MM.1S (cell line): ENCODE measurements at regions not wholly inside any gene's neighbourhood (a gene's known extent, or its start where the extent isn't known, plus 50 kb on each side); places are given as distances from the start of the nearest gene placed in this dataset.

Experiments
- DNase-seq: peaks from one replicate; pipeline ENCODE4 v3.0.0-alpha.2; 2015
- H2AFZ ChIP-seq: fragments of 300-600 bp; sonication (generic); 2 replicates; pipeline ENCODE4 v1.6.0; 2016; ENCODE audit warnings: antibody characterized with exemption, low read length
- H3F3A ChIP-seq: fragments of 300-600 bp; sonication (generic); 2 replicates; pipeline ENCODE4 v1.6.1; 2016; ENCODE audit warnings: mild to moderate bottlenecking, antibody characterized with exemption, low read length, moderate library complexity, mixed read lengths; ENCODE audit not compliant: insufficient read depth
- H3K27ac ChIP-seq: fragments of 300-600 bp; sonication (generic); 2 replicates; pipeline ENCODE4 v1.5.1; 2016; ENCODE audit warnings: mild to moderate bottlenecking, low read length
- H3K27me3 ChIP-seq: fragments of 300-600 bp; sonication (generic); replicated peaks from 2 replicates; pipeline ENCODE4 v1.6.0; 2016; ENCODE audit warnings: low read length; ENCODE audit not compliant: insufficient read depth
- H3K36me3 ChIP-seq: fragments of 300-600 bp; sonication (generic); replicated peaks from 2 replicates; pipeline ENCODE4 v1.6.1; 2016; ENCODE audit warnings: mild to moderate bottlenecking, low read length, mixed read lengths; ENCODE audit not compliant: insufficient read depth
- H3K4me1 ChIP-seq: fragments of 300-600 bp; sonication (generic); 2 replicates; pipeline ENCODE4 v1.6.1; 2016; ENCODE audit warnings: low read length, mixed read lengths
- H3K4me2 ChIP-seq: fragments of 300-600 bp; sonication (generic); 2 replicates; pipeline ENCODE4 v1.6.0; 2016; ENCODE audit warnings: low read depth, low read length
- H3K4me3 ChIP-seq: fragments of 300-600 bp; sonication (generic); 2 replicates; pipeline ENCODE4 v1.5.1; 2016; ENCODE audit warnings: low read length, mixed read lengths
- H3K79me2 ChIP-seq: fragments of 300-600 bp; sonication (generic); 2 replicates; pipeline ENCODE4 v1.6.1; 2016; ENCODE audit warnings: mixed run types, low read length, mixed read lengths
- H3K9ac ChIP-seq: fragments of 300-600 bp; sonication (generic); 2 replicates; pipeline ENCODE4 v1.6.1; 2016; ENCODE audit warnings: low read length, mixed read lengths
- H3K9me2 ChIP-seq: fragments of 300-600 bp; sonication (generic); replicated peaks from 2 replicates; pipeline ENCODE4 v1.6.1; 2016; ENCODE audit warnings: mild to moderate bottlenecking, low read length, mixed read lengths; ENCODE audit not compliant: insufficient read depth
- H3K9me3 ChIP-seq: fragments of 300-600 bp; sonication (generic); replicated peaks from 2 replicates; pipeline ENCODE4 v1.6.1; 2016; ENCODE audit warnings: mild to moderate bottlenecking, low read length, mixed read lengths; ENCODE audit not compliant: insufficient read depth
- H4K20me1 ChIP-seq: fragments of 300-600 bp; sonication (generic); 2 replicates; pipeline ENCODE4 v1.6.1; 2016; ENCODE audit warnings: mild to moderate bottlenecking, low read length, moderate library complexity, mixed read lengths; ENCODE audit not compliant: insufficient read depth
- CTCF ChIP-seq: fragments of 300-600 bp; sonication (generic); IDR thresholded peaks from 2 replicates; pipeline ENCODE4 v1.5.1; 2016; ENCODE audit warnings: antibody characterized with exemption, low read length, mixed read lengths
- EZH2 ChIP-seq: fragments of 300-600 bp; sonication (generic); optimal IDR thresholded peaks from 2 replicates; pipeline ENCODE3; 2017; ENCODE audit warnings: low read depth, mild to moderate bottlenecking, antibody characterized with exemption, low read length, mixed read lengths
- EZH2phosphoT487 ChIP-seq: fragments of 300-600 bp; sonication (generic); IDR thresholded peaks from 2 replicates; pipeline ENCODE4 v1.6.1; 2018; ENCODE audit warnings: antibody characterized with exemption, low read length

- no peak overlapping the region for H3K27ac ChIP-seq
- no peak for DNase-seq
- no peak overlapping the region for H3K4me2 ChIP-seq
- H3K4me1 ChIP-seq = no peaks in the 10 kb centered on the region
- no peaks in the 10 kb centered on the region for H3K79me2 ChIP-seq
- no peaks in the 10 kb centered on the region for H3K27me3 ChIP-seq
- no peaks in the 10 kb centered on the region for H4K20me1 ChIP-seq
- no peaks in the 10 kb centered on the region for H3K36me3 ChIP-seq
- no peak overlapping the region for H3K4me3 ChIP-seq
- H3K9me3 ChIP-seq = no peaks in the 10 kb centered on the region
- no peak overlapping the region for H3K9ac ChIP-seq
- TF ChIP-seq EZH2phosphoT487 (no peak), EZH2 (no peak), CTCF (no peak)
- H3F3A ChIP-seq = no peaks in the 10 kb centered on the region
- no peak overlapping the region for H2AFZ ChIP-seq
- no peaks in the 10 kb centered on the region for H3K9me2 ChIP-seq
These were observed 63.5 kb downstream of the DNTTIP2 start for GRCh38 chr1:93815366-93816110.

DNA sequence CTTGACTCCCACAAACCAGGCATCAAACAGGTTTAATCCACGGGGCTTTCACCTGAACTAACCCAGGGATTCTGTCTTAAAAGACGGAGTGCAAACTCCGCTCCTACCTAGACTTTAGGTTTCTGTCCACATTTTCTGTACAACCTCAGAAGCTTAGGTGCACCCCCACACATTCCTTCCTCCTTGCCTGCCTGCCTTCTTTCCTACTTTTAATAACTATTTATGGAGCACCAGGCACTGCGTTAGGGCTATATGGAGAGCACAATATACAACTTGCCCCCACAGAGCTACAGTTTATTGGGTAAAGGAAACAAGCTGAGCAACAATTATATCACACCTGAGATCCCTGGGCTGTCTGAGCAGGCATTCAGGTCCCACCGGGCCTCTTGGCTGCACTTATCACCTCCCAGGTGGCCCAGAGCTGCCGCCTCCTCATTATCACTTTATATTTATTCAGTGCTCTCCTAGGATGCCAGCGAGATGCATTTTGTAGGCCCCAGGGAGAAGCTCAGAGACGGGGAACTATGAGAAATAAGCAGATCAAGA is 64.1 kb downstream of the DNTTIP2 start:
- Histone ChIP-seq H3F3A (no peaks in the 10 kb centered on the region), H3K27me3 (no peaks in the 10 kb centered on the region), H4K20me1 (no peaks in the 10 kb centered on the region), H3K4me3 (no peak overlapping the region), H3K9me3 (no peaks in the 10 kb centered on the region), H3K9me2 (no peaks in the 10 kb centered on the region), H3K4me2 (no peak overlapping the region), H3K4me1 (no peaks in the 10 kb centered on the region), H3K27ac (no peak overlapping the region), H2AFZ (no peak overlapping the region), H3K79me2 (no peaks in the 10 kb centered on the region), H3K9ac (no peak overlapping the region), H3K36me3 (no peaks in the 10 kb centered on the region)
- TF ChIP-seq CTCF (no peak), EZH2phosphoT487 (no peak), EZH2 (no peak)
- DNase-seq = no peak

DNA sequence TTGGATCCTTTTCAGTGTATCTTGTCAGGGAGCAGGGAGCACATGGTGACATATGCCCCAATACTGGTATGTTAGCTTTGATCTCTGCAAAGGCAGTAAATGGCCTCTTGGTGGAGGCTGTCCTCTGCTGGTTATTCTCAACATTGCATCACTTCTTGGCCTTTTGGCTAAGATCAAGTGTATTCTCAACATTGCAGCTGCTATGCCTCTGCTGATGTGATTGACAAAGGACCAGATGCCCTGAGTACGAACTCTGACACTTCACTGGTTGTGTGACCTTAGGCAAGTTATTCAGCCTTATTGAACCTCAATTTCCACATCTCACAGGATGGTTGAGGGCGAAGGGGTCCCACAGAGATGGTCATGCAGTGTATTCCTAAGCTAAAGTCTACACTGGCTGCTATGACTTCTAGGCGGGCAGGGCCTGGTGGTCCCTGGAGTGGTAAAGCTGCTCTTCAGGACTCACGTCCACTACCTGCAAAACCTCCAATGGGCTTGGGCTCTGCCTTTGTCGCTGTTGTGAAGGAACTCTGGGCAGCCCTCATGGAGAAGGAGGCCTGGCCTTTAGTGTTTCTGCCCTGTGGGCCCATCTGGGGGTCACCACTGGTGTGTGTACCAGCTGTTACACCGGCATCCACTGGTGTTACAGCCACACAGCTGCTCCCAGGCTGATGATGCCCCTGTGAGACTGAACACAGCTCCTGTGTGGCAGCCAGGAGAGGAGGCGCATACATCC is 64.8 kb downstream of the DNTTIP2 start:
- peak; percentile 50 for DNase-seq
- Histone ChIP-seq H3K4me2 (no peak overlapping the region), H3K36me3 (no peaks in the 10 kb centered on the region), H3K9me2 (no peaks in the 10 kb centered on the region), H3K27me3 (no peaks in the 10 kb centered on the region), H2AFZ (no peak overlapping the region), H3F3A (no peaks in the 10 kb centered on the region), H3K4me1 (no peaks in the 10 kb centered on the region), H3K4me3 (no peak overlapping the region), H3K27ac (no peak overlapping the region), H3K9me3 (no peaks in the 10 kb centered on the region), H4K20me1 (no peaks in the 10 kb centered on the region), H3K79me2 (no peaks in the 10 kb centered on the region), H3K9ac (no peak overlapping the region)
- no peak for TF ChIP-seq EZH2phosphoT487
- peak; percentile 70 for TF ChIP-seq CTCF
- TF ChIP-seq EZH2 = no peak
